GM23338 (cell line): ENCODE measurements at regions not wholly inside any gene's neighbourhood (a gene's known extent, or its start where the extent isn't known, plus 50 kb on each side); places are given as distances from the start of the nearest gene placed in this dataset.

Experiments
- ATAC-seq: fragments of 200-7000 bp; cut with Tn5 transposase; 3 replicates; pipeline ENCODE4 v1.9.1; 2020
- DNase-seq: peaks from one replicate; pipeline ENCODE4 v3.0.0-alpha.2; 2015; ENCODE audit warnings: low spot score
- H2AFZ ChIP-seq: fragments of 200-600 bp; sonication (generic); 2 replicates; pipeline ENCODE4 v1.8.0; 2016; ENCODE audit warnings: antibody characterized with exemption, mild to moderate bottlenecking, moderate library complexity
- H3F3A ChIP-seq: fragments of 200-600 bp; sonication (generic); replicated peaks from 2 replicates; pipeline ENCODE4 v1.8.0; 2017; ENCODE audit warnings: antibody characterized with exemption, mixed run types, low read depth
- H3K27ac ChIP-seq: fragments of 200-600 bp; sonication (generic); 2 replicates; pipeline ENCODE4 v1.6.1; 2016; ENCODE audit warnings: low read depth
- H3K27me3 ChIP-seq: fragments of 200-600 bp; sonication (generic); 2 replicates; pipeline ENCODE4 v1.8.0; 2016; ENCODE audit warnings: mild to moderate bottlenecking, mixed run types, moderate library complexity; ENCODE audit not compliant: insufficient read depth
- H3K36me3 ChIP-seq: fragments of 200-600 bp; sonication (generic); 2 replicates; pipeline ENCODE4 v1.8.0; 2016; ENCODE audit warnings: mild to moderate bottlenecking; ENCODE audit not compliant: insufficient read depth
- H3K4me1 ChIP-seq: fragments of 200-600 bp; sonication (generic); 2 replicates; pipeline ENCODE4 v1.8.0; 2016; ENCODE audit warnings: mild to moderate bottlenecking, moderate library complexity; ENCODE audit not compliant: insufficient read depth
- H3K4me2 ChIP-seq: fragments of 200-600 bp; sonication (generic); 2 replicates; pipeline ENCODE4 v1.7.1; 2017; ENCODE audit warnings: mixed run types
- H3K4me3 ChIP-seq: fragments of 200-600 bp; sonication (generic); 2 replicates; pipeline ENCODE4 v1.6.1; 2016; ENCODE audit warnings: mixed run types
- H3K79me2 ChIP-seq: fragments of 200-600 bp; sonication (generic); replicated peaks from 2 replicates; pipeline ENCODE4 v1.8.0; 2017; ENCODE audit warnings: mild to moderate bottlenecking; ENCODE audit not compliant: insufficient read depth
- H3K9me2 ChIP-seq: fragments of 200-600 bp; sonication (generic); 2 replicates; pipeline ENCODE4 v1.8.0; 2017; ENCODE audit not compliant: insufficient read depth
- H4K20me1 ChIP-seq: fragments of 200-600 bp; sonication (generic); replicated peaks from 2 replicates; pipeline ENCODE4 v1.8.0; 2017; ENCODE audit warnings: mild to moderate bottlenecking; ENCODE audit not compliant: insufficient read depth
- H3K27ac Mint-ChIP-seq: 2 replicates; pipeline ENCODE4 v1.8.0; 2020; ENCODE audit warnings: inconsistent platforms, mild to moderate bottlenecking, moderate library complexity, mixed read lengths
- H3K27me3 Mint-ChIP-seq: 3 replicates; pipeline ENCODE4 v1.8.0; 2022; ENCODE audit warnings: low read depth, mild to moderate bottlenecking, moderate library complexity, mixed read lengths, inconsistent platforms; ENCODE audit not compliant: insufficient read depth, poor library complexity
- H3K36me3 Mint-ChIP-seq: 3 replicates; pipeline ENCODE4 v1.8.0; 2021; ENCODE audit warnings: low read depth, mild to moderate bottlenecking, inconsistent platforms, moderate library complexity, mixed read lengths
- H3K4me1 Mint-ChIP-seq: 3 replicates; pipeline ENCODE4 v1.8.0; 2020; ENCODE audit warnings: mild to moderate bottlenecking, inconsistent platforms, mixed read lengths
- H3K4me3 Mint-ChIP-seq: 3 replicates; pipeline ENCODE4 v1.8.0; 2021; ENCODE audit warnings: moderate library complexity, mild to moderate bottlenecking, inconsistent platforms, mixed read lengths
- H3K9me3 Mint-ChIP-seq: 3 replicates; pipeline ENCODE4 v1.8.0; 2020; ENCODE audit warnings: moderate library complexity, mild to moderate bottlenecking, inconsistent platforms, mixed read lengths
- CREB1 ChIP-seq: fragments of 250-450 bp; sonication (Bioruptor Pico); IDR thresholded peaks from 2 replicates; pipeline ENCODE4 v1.5.0; 2020; ENCODE audit warnings: low read depth, mild to moderate bottlenecking, moderate library complexity
- ETS1 ChIP-seq: IDR thresholded peaks from 2 replicates; pipeline ENCODE4 v1.6.1; 2016; ENCODE audit warnings: antibody characterized with exemption
- EZH2 ChIP-seq: fragments of 200-600 bp; sonication (generic); IDR thresholded peaks from one replicate; pipeline ENCODE4 v1.8.0; 2017; ENCODE audit warnings: antibody characterized with exemption, mild to moderate bottlenecking, low read depth; ENCODE audit not compliant: unreplicated experiment
- EZH2phosphoT487 ChIP-seq: fragments of 200-600 bp; sonication (generic); IDR thresholded peaks from one replicate; pipeline ENCODE4 v1.8.1; 2018; ENCODE audit warnings: antibody characterized with exemption; ENCODE audit not compliant: unreplicated experiment
- NANOG ChIP-seq: IDR thresholded peaks from 2 replicates; pipeline ENCODE4 v1.6.1; 2016; ENCODE audit warnings: antibody characterized with exemption, borderline replicate concordance
- POLR2AphosphoS5 ChIP-seq: IDR thresholded peaks from 2 replicates; pipeline ENCODE4 v1.6.1; 2016; ENCODE audit warnings: antibody characterized with exemption, low read depth
- REST ChIP-seq: IDR thresholded peaks from one replicate; pipeline ENCODE4 v1.6.1; 2018; ENCODE audit warnings: antibody characterized with exemption; ENCODE audit not compliant: unreplicated experiment
- TF ChIP-seq, protein P1 (sequence below), 2 experiments: fragments of 200-600 bp in 1 of 2; sonication (generic) in 1 of 2; conservative IDR thresholded peaks; 2 replicates each; pipeline versions ENCODE4 v1.5.1 to v1.6.1; 2016 to 2017; ENCODE audit warnings: antibody characterized with exemption in 2 of 2, low read depth in 2 of 2, mild to moderate bottlenecking in 2 of 2, moderate library complexity in 1 of 2
- TF ChIP-seq, protein P2 (sequence below): fragments of 250-450 bp; sonication (Bioruptor Pico); IDR thresholded peaks from 2 replicates; pipeline ENCODE4 v1.5.0; 2020; ENCODE audit warnings: mild to moderate bottlenecking, moderate library complexity

DNA sequence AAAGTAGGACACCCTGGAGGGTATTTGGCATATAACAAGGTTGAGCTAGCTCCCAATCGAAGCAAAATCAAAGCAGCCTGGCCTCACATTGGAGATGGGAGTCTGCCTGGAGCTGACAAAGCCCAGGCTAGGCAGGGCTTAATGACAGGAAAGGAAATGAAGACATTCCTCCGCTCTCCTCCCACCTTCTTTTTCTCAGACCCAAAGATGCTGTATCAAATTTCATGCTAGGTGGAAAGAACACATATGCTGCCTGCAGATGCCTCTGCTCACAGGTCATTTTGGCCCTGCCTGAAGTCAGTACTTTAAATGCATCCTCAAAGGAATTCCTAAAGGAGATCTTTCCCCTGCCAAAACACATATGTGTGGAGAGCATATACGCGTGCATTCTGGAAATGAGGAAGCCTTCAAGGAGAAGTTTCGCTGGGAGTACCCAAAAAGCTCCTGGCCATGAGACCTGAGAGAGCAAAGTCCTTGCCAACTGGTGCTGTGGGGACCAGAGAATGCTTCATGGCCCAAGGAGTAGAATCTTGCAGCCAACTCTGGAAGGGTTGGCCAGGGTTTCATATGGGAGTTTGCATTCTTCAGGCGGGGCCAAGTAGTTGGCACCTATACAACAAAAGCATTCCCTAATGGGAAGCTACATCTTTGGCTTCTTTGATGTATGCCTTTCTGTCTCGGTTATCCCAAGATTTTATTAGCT lies 88.0 kb downstream of the AQP4 start:
- no peaks in the 10 kb centered on the region for H3K79me2 ChIP-seq
- no peak overlapping the region for H3K27ac Mint-ChIP-seq
- H3K36me3 Mint-ChIP-seq, result no peaks in the 10 kb centered on the region
- H3K27me3 Mint-ChIP-seq, result no peaks in the 10 kb centered on the region
- no peaks in the 10 kb centered on the region for H3K36me3 ChIP-seq
- H3K4me2 ChIP-seq, result peak overlapping the region; percentile 40
- no peak overlapping the region for H3K27ac ChIP-seq
- peaks cover 54% of the 10 kb centered on the region for H3K4me1 Mint-ChIP-seq
- peak overlapping the region; percentile 49; the same call in 1 of the 2 replicates for H2AFZ ChIP-seq
- H4K20me1 ChIP-seq, result no peaks in the 10 kb centered on the region
- TF ChIP-seq, protein P1, sequence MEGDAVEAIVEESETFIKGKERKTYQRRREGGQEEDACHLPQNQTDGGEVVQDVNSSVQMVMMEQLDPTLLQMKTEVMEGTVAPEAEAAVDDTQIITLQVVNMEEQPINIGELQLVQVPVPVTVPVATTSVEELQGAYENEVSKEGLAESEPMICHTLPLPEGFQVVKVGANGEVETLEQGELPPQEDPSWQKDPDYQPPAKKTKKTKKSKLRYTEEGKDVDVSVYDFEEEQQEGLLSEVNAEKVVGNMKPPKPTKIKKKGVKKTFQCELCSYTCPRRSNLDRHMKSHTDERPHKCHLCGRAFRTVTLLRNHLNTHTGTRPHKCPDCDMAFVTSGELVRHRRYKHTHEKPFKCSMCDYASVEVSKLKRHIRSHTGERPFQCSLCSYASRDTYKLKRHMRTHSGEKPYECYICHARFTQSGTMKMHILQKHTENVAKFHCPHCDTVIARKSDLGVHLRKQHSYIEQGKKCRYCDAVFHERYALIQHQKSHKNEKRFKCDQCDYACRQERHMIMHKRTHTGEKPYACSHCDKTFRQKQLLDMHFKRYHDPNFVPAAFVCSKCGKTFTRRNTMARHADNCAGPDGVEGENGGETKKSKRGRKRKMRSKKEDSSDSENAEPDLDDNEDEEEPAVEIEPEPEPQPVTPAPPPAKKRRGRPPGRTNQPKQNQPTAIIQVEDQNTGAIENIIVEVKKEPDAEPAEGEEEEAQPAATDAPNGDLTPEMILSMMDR (conservative IDR thresholded peaks at IDR 0.05; ENCODE audit: low read depth in 2 of 2), result no peak
- TF ChIP-seq EZH2 (no peak), CREB1 (no peak), EZH2phosphoT487 (no peak), POLR2AphosphoS5 (no peak), ETS1 (no peak), NANOG (no peak), REST (no peak)
- TF ChIP-seq, protein P2, sequence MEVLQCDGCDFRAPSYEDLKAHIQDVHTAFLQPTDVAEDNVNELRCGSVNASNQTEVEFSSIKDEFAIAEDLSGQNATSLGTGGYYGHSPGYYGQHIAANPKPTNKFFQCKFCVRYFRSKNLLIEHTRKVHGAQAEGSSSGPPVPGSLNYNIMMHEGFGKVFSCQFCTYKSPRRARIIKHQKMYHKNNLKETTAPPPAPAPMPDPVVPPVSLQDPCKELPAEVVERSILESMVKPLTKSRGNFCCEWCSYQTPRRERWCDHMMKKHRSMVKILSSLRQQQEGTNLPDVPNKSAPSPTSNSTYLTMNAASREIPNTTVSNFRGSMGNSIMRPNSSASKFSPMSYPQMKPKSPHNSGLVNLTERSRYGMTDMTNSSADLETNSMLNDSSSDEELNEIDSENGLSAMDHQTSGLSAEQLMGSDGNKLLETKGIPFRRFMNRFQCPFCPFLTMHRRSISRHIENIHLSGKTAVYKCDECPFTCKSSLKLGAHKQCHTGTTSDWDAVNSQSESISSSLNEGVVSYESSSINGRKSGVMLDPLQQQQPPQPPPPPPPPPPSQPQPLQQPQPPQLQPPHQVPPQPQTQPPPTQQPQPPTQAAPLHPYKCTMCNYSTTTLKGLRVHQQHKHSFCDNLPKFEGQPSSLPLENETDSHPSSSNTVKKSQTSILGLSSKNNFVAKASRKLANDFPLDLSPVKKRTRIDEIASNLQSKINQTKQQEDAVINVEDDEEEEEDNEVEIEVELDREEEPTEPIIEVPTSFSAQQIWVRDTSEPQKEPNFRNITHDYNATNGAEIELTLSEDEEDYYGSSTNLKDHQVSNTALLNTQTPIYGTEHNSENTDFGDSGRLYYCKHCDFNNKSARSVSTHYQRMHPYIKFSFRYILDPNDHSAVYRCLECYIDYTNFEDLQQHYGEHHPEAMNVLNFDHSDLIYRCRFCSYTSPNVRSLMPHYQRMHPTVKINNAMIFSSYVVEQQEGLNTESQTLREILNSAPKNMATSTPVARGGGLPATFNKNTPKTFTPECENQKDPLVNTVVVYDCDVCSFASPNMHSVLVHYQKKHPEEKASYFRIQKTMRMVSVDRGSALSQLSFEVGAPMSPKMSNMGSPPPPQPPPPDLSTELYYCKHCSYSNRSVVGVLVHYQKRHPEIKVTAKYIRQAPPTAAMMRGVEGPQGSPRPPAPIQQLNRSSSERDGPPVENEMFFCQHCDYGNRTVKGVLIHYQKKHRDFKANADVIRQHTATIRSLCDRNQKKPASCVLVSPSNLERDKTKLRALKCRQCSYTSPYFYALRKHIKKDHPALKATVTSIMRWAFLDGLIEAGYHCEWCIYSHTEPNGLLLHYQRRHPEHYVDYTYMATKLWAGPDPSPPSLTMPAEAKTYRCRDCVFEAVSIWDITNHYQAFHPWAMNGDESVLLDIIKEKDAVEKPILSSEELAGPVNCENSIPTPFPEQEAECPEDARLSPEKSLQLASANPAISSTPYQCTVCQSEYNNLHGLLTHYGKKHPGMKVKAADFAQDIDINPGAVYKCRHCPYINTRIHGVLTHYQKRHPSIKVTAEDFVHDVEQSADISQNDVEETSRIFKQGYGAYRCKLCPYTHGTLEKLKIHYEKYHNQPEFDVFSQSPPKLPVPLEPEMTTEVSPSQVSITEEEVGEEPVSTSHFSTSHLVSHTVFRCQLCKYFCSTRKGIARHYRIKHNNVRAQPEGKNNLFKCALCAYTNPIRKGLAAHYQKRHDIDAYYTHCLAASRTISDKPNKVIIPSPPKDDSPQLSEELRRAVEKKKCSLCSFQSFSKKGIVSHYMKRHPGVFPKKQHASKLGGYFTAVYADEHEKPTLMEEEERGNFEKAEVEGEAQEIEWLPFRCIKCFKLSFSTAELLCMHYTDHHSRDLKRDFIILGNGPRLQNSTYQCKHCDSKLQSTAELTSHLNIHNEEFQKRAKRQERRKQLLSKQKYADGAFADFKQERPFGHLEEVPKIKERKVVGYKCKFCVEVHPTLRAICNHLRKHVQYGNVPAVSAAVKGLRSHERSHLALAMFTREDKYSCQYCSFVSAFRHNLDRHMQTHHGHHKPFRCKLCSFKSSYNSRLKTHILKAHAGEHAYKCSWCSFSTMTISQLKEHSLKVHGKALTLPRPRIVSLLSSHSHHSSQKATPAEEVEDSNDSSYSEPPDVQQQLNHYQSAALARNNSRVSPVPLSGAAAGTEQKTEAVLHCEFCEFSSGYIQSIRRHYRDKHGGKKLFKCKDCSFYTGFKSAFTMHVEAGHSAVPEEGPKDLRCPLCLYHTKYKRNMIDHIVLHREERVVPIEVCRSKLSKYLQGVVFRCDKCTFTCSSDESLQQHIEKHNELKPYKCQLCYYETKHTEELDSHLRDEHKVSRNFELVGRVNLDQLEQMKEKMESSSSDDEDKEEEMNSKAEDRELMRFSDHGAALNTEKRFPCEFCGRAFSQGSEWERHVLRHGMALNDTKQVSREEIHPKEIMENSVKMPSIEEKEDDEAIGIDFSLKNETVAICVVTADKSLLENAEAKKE (CRISPR knock-in tag), result no peak
- peak; percentile 75 for DNase-seq
- H3K27me3 ChIP-seq, result no peaks in the 10 kb centered on the region
- no peaks in the 10 kb centered on the region for H3F3A ChIP-seq
- no peaks in the 10 kb centered on the region for H3K9me2 ChIP-seq
- no peaks in the 10 kb centered on the region for H3K9me3 Mint-ChIP-seq
- peaks cover 19% of the 10 kb centered on the region for H3K4me1 ChIP-seq
- no peak overlapping the region for H3K4me3 ChIP-seq
- peak; percentile 89 for ATAC-seq
- no peak overlapping the region; the same call in 2 of the 3 replicates for H3K4me3 Mint-ChIP-seq
